ENCODE measurements at regions not wholly inside any gene's neighbourhood (a gene's known extent, or its start where the extent isn't known, plus 50 kb on each side); places are given as distances from the start of the nearest gene placed in this dataset.

DNA sequence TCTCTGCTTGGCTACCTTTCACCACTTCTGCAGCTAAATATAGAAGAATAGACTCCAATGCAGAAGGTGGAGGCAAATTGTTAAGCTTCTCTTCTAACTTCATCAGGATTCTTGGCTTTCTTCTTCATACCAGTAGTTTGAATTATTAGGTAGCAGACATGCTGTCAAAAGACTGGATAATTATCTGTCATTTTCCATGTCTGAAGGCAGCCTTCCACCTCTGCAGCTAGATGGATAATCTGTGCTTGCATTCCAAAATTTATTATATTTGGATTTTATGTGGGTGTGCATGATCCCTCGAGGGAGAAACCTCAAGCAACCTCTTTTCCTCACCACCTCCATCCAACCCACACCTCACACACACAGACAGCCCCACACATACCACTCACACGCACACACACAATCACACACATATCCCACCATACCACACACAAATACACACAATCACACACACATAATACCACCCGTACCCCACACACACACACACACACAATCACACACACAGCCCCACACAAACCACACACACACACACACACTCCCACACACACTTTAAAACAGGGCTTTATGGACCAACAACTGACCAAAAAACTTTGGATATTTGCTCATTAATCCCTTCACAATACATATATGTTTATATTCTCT, 145.0 kb downstream of the C7orf25 start:
- TF ChIP-seq, protein P1, sequence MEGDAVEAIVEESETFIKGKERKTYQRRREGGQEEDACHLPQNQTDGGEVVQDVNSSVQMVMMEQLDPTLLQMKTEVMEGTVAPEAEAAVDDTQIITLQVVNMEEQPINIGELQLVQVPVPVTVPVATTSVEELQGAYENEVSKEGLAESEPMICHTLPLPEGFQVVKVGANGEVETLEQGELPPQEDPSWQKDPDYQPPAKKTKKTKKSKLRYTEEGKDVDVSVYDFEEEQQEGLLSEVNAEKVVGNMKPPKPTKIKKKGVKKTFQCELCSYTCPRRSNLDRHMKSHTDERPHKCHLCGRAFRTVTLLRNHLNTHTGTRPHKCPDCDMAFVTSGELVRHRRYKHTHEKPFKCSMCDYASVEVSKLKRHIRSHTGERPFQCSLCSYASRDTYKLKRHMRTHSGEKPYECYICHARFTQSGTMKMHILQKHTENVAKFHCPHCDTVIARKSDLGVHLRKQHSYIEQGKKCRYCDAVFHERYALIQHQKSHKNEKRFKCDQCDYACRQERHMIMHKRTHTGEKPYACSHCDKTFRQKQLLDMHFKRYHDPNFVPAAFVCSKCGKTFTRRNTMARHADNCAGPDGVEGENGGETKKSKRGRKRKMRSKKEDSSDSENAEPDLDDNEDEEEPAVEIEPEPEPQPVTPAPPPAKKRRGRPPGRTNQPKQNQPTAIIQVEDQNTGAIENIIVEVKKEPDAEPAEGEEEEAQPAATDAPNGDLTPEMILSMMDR (IDR thresholded peaks at IDR 0.05; ENCODE audit: insufficient read depth, low read length, poor library complexity, severe bottlenecking): no peak
- TF ChIP-seq EZH2phosphoT487 (conservative IDR thresholded peaks at IDR 0.05; ENCODE audit: low read length): no peak

All from SU-DHL-6 (cell line).